DMS153 treated with DMSO at 0.1 percent for 48 hours (cell line): ENCODE measurements at regions not wholly inside any gene's neighbourhood (a gene's known extent, or its start where the extent isn't known, plus 50 kb on each side); places are given as distances from the start of the nearest gene placed in this dataset.

Experiments used
- DNase-seq: peaks from one replicate; lab custom pipeline; 2025; ENCODE audit not compliant: unreplicated experiment; lab: John Stamatoyannopoulos, UW

- no peak for DNase-seq
These were observed 103.5 kb upstream of the ST6GALNAC5 start for GRCh38 chr1:76763738-76764137.

DNA sequence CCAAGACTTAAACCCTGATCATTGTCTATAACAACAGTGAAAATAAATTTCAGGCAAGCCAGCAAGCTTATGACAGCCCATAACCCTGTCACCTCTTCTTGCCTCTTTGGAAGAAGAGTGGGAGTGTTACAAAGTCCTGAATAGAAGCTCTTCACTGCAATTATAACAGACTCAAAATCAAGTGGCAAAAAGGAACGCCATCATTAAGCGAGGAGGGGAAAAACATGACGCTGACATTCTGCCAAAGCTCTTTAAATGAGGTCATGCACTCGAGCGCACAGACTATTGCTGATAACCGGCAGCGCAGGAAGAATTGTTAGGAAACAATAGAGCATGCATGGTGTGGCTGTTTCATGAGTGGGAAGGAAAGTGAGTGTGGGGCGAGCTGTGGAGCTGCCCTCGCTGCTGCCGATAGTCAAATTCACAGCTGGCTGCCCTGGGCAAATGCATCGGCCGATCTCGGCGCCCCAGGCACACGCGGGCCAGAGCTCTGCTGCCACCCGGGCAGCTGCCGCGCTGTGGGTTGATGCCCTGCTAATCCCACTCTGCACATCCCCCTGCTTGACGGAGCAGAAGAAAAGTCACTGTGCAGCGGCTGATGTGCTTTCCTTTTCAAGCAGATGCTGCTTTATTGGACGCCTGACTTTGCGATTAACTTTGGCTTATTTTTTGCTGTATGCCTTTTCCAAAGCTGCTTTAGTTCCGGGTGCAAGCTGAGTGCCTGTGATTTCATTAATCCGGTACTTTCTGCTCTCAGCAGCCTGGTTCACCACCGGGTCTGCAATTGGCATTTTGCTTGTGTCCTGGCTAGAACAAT, 102.4 kb upstream of the ST6GALNAC5 start:
- peak; percentile 47 for DNase-seq

GRCh38 chr1:76766381-76766780, 100.9 kb upstream of the ST6GALNAC5 start:
- DNase-seq: no peak

- no peak for DNase-seq
These were observed 97.4 kb upstream of the ST6GALNAC5 start for GRCh38 chr1:76769911-76770310.

- DNase-seq: peak; percentile 38
These were observed 96.3 kb upstream of the ST6GALNAC5 start for GRCh38 chr1:76770979-76771378.

DNA sequence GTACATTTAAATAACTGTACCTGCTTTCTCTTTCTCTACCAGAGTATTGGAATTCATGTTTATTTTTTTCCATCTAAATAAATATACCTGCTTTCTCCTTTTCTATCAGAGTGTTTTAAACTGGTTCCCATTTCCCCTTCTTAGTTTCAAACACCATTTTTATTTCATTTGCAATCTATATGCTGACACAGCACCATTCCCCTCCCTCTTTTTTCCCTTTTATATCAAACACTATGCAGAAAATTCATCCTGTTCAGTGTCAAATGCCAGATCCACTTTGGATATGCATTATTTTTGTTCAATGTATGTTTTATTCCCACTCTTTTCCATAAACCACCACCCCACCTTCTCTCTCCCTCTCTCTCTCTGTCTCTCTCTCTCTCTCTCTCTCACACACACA, 85.8 kb upstream of the ST6GALNAC5 start:
- DNase-seq: no peak

- no peak for DNase-seq
These were observed 84.5 kb upstream of the ST6GALNAC5 start for GRCh38 chr1:76782809-76783208.

GRCh38 chr1:76784502-76784901, 82.8 kb upstream of the ST6GALNAC5 start:
- DNase-seq: no peak

- DNase-seq: no peak
These were observed 81.1 kb upstream of the ST6GALNAC5 start for GRCh38 chr1:76786222-76786621.

- no peak for DNase-seq
These were observed 73.7 kb upstream of the ST6GALNAC5 start for GRCh38 chr1:76793594-76793993.

DNA sequence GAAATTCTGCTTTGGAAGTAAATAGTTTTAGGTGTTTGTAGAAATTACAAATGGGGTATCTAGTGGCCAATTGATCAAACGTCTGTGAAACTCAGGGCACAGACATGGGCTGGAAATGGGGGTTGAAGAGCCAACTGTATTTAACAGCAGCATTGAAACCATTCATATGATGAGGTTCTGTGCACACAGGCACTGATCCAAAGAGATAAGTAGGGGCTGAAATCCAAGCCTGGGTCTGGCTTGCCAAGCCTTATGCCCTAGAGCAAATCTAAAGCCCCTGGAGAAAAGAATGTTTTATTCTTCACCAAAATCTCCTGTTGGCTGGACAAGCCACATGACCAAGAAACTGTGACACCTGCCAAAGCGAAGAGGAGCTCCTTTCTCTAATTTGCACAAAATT, 67.6 kb upstream of the ST6GALNAC5 start:
- no peak for DNase-seq

DNA sequence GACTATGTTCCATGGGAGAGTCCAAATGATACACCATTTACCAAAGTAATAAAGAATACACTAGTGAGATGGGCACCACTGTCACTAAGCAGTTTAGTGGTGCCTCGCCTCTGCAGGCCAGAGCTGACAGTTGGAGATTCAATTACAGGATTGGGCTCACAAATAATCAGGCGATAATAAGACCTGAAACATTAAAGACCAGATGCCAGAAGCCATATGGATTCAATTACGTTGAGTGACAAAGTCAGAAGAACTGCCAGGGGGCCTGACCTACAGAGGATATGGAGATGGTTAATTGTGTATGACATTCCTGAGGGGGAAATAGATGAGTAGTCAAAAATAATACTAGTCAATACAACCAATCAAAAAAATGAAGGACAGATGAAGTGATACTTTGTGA, 65.2 kb upstream of the ST6GALNAC5 start:
- DNase-seq: no peak

DNA sequence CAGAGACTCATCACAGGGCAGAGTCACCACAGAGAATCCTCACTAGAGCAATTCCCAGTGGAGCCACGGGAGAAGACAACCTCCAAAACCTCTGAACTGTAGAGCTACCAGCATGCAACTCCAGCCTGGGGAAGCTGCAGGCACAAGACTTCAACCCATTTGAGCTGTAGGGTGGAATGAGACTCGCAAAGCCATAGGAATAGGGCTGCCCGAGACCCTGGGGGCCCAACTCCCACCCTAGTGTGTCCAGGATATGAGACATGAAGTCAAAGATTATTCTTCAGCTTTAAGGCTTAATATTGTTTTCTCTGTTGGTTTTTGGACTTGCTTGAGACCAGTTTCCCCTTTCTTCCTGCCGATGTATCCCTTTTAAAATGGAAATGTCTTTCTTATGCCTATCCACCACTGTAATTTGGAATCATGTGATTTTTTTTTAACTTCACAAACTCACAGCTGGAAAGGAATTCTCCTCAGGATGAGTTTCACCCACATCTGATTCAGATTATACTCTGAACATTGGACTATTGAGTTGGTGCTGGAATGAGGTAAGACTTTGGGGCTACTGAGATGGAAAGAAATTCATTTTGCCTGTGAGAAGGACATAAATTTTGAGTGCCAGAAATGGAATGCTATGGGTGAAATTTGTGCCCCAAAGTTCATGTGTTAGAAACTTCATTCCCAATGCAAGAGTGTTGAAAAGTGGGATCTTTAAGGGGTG, 59.6 kb upstream of the ST6GALNAC5 start:
- DNase-seq: no peak
